Mucosa of rectum (tissue), 2 donors: ENCODE measurements at regions not wholly inside any gene's neighbourhood (a gene's known extent, or its start where the extent isn't known, plus 50 kb on each side); places are given as distances from the start of the nearest gene placed in this dataset.

Experiments used
- H3K27ac ChIP-seq, 2 donors: one replicate each; pipeline ENCODE4 v1.7.0; 2013; ENCODE audit warnings: inconsistent platforms in 2 of 2, low read depth in 2 of 2, low read length in 2 of 2
- H3K27me3 ChIP-seq, 2 donors: one replicate each; pipeline ENCODE4 v1.7.0; 2013; ENCODE audit warnings: low read length in 2 of 2; ENCODE audit not compliant: control insufficient read depth in 2 of 2, insufficient read depth in 2 of 2
- H3K36me3 ChIP-seq, 2 donors: one replicate each; pipeline ENCODE4 v1.7.0; 2013; ENCODE audit warnings: low read length in 2 of 2; ENCODE audit not compliant: control insufficient read depth in 2 of 2, insufficient read depth in 2 of 2
- H3K4me1 ChIP-seq, 2 donors: one replicate each; pipeline ENCODE4 v1.7.0; 2013; ENCODE audit warnings: low read length in 2 of 2, mild to moderate bottlenecking in 1 of 2; ENCODE audit not compliant: control insufficient read depth in 2 of 2, insufficient read depth in 2 of 2
- H3K4me3 ChIP-seq, 2 donors: one replicate each; pipeline ENCODE4 v1.7.0; 2013; ENCODE audit warnings: low read length in 2 of 2
- H3K9ac ChIP-seq, 2 donors: one replicate each; pipeline ENCODE4 v1.7.0; 2013; ENCODE audit warnings: low read length in 2 of 2, low read depth in 1 of 2, mild to moderate bottlenecking in 1 of 2
- H3K9me3 ChIP-seq, 2 donors: one replicate each; pipeline ENCODE4 v1.7.0; 2013; ENCODE audit warnings: low read length in 2 of 2; ENCODE audit not compliant: control insufficient read depth in 2 of 2
- donor health status: healthy.
- donor health status: Normal muscosa, but diverticular disease.

DNA sequence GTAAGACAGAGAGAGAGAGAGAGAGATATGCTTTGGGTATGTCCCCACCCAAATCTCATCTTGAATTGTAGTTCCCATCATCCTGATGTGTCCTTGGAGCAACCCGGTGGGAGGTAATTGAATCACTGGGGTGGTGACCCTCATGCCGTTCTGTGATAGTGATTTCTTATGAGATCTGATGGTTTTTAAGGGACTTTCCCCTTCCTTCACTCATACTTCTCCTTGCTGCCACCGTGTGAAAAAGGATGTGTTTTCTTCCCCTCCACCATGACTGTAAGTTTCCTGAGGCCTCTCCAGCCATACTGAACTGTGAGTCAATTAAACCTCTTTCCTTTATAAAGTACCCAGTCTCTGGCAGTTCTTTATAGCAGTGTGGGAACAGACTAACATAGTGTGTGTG, 60.3 kb downstream of the EOMES start:
- H3K36me3 ChIP-seq = no peaks in the 10 kb centered on the region
- no peak overlapping the region for H3K27ac ChIP-seq
- H3K9ac ChIP-seq = no peak overlapping the region
- H3K27me3 ChIP-seq = no peaks in the 10 kb centered on the region
- H3K9me3 ChIP-seq = no peaks in the 10 kb centered on the region
- no peaks in the 10 kb centered on the region for H3K4me1 ChIP-seq
- H3K4me3 ChIP-seq = no peak overlapping the region

DNA sequence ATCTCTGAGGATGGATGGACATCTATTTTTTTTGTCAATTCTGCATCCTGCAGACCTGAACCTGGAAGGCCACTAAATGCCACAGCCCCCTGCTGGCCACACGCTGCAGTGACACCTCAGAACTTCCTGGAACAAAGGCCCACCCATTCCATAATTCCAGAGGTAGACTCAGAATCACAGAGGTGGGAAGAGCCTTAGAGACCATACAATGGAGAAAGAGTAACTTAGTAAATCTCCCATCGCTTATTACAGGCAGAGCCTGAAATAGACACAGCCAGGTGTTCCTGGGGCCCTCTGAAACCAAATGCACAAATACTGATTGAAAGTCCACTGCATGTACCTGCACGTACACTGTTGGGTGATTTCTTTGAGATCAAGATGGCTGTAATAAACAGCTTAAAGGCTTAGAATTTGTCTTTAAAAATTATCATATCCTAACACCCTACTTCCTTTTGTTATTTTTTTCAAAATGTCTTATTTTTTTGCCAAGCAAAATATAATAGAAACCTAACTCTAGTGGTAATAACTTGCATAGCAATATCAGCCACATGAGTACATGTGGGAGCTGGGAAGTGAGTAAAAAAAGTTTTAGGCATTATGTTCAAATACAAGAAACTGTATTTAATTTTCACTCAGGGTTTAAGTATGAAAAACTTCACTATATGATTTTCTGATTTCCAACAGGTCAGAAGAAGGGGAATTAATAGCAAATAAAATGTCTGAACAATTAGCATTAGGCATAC, 62.7 kb downstream of the EOMES start:
- no peaks in the 10 kb centered on the region for H3K36me3 ChIP-seq
- H3K9me3 ChIP-seq = no peaks in the 10 kb centered on the region
- H3K4me3 ChIP-seq = no peak overlapping the region
- no peaks in the 10 kb centered on the region for H3K4me1 ChIP-seq
- no peak overlapping the region for H3K9ac ChIP-seq
- H3K27me3 ChIP-seq = no peaks in the 10 kb centered on the region
- H3K27ac ChIP-seq = no peak overlapping the region

DNA sequence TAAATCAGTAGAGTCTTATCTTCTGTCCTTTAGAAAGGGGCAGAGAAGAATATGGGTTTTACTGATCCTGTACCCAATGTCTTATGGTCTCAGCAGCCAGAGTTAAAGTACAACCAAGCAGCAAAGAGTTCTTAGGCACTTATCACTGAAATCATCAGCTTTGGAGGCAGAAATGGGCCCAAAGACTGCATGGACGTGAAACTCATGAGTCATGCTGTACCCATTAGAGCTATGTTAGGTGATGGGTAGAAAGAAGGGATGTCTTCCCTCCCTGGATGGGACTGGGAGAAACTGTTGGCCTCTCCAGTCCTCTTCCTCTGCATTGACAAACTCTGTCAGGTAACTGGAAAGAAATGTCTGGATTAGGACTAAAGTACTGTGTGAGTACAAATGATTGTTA, 63.4 kb downstream of the EOMES start:
- Histone ChIP-seq H3K9ac (no peak overlapping the region), H3K9me3 (no peaks in the 10 kb centered on the region), H3K27ac (no peak overlapping the region), H3K27me3 (no peaks in the 10 kb centered on the region), H3K36me3 (no peaks in the 10 kb centered on the region), H3K4me1 (no peaks in the 10 kb centered on the region), H3K4me3 (no peak overlapping the region)

DNA sequence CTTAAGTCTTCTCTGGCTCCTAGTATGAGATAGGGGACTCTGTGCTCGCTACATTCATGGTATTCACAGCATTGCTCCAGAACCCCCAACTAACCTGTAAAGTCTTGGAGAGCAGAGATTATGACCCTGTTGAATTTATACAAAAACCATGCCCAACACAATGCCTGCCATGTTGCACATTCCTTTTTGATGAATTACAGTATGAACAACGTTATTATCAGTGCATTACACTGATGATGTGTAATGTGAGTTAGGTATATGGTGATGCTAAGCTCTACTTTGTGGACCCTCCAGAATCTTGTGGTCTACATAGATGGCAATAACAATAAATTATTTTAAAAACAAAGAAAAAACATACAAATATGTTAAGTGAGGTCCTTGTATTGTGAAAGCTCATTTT, 64.3 kb downstream of the EOMES start:
- no peak overlapping the region for H3K4me3 ChIP-seq
- no peaks in the 10 kb centered on the region for H3K9me3 ChIP-seq
- no peaks in the 10 kb centered on the region for H3K27me3 ChIP-seq
- H3K36me3 ChIP-seq = no peaks in the 10 kb centered on the region
- no peak overlapping the region for H3K27ac ChIP-seq
- H3K4me1 ChIP-seq = no peaks in the 10 kb centered on the region
- H3K9ac ChIP-seq = no peak overlapping the region

DNA sequence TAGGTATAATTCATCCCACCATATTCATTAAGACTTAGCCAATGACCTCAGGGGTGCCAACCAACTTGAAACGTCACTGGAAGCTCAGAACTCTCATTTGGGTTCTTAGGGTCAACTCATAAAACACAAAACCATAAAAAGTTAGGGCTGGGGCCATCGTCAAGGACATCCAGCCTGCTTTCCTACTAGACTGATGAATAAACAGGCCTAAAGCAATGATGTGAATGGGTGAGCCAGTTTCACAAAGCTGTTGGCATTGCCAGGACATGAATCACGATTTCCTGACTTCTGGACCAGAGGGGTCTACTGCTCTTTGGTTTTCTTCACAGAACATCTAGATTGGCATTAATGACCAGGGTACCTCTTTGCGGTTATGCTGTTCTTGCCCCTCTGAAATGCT, 64.7 kb downstream of the EOMES start:
- Histone ChIP-seq H3K27me3 (no peaks in the 10 kb centered on the region), H3K4me1 (no peaks in the 10 kb centered on the region), H3K27ac (no peak overlapping the region), H3K9ac (no peak overlapping the region), H3K4me3 (no peak overlapping the region), H3K9me3 (no peaks in the 10 kb centered on the region), H3K36me3 (no peaks in the 10 kb centered on the region)

DNA sequence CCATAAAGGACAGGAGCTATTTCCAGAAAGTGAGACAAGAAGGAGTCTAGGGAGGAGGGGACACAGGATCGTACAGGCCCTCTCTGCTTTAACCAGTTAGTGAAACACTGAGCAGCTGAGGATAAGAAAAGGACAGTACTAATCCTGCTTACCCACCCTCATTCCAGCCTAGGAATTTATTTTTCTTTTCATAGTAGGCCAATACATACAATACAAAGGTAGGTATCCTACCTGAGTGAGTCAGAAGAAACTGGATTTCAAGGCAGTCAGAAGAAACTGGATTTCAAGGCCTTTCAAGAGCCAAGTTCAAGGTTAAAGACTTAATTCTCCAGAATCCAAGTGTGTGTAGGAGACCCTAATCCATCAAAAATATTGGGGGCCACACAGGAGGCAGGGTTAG, 65.3 kb downstream of the EOMES start:
- Histone ChIP-seq H3K27me3 (no peaks in the 10 kb centered on the region), H3K9me3 (no peaks in the 10 kb centered on the region), H3K9ac (no peak overlapping the region), H3K4me1 (no peaks in the 10 kb centered on the region), H3K4me3 (no peak overlapping the region), H3K27ac (no peak overlapping the region), H3K36me3 (no peaks in the 10 kb centered on the region)

DNA sequence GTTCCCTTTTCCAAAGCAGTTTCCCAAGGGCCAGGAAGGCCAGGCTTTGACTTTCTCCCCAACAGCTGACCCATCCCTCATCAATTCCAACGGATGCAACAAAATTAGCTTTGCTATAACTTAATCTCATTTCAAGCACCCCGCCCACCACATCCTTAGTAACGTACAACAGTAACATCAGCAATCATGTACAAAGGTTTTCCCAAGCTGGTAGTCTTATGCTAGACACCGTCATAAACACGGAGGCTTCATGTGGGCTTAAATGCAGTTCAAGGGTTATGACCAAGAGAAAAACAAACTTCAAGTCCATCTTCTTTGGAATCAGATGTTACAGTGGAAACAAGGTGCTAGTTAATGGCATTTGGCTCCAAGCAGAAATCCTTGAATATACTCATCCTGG, 66.6 kb downstream of the EOMES start:
- no peaks in the 10 kb centered on the region for H3K36me3 ChIP-seq
- no peak overlapping the region for H3K4me3 ChIP-seq
- no peaks in the 10 kb centered on the region for H3K9me3 ChIP-seq
- H3K27me3 ChIP-seq = no peaks in the 10 kb centered on the region
- H3K9ac ChIP-seq = no peak overlapping the region
- no peaks in the 10 kb centered on the region for H3K4me1 ChIP-seq
- no peak overlapping the region for H3K27ac ChIP-seq

DNA sequence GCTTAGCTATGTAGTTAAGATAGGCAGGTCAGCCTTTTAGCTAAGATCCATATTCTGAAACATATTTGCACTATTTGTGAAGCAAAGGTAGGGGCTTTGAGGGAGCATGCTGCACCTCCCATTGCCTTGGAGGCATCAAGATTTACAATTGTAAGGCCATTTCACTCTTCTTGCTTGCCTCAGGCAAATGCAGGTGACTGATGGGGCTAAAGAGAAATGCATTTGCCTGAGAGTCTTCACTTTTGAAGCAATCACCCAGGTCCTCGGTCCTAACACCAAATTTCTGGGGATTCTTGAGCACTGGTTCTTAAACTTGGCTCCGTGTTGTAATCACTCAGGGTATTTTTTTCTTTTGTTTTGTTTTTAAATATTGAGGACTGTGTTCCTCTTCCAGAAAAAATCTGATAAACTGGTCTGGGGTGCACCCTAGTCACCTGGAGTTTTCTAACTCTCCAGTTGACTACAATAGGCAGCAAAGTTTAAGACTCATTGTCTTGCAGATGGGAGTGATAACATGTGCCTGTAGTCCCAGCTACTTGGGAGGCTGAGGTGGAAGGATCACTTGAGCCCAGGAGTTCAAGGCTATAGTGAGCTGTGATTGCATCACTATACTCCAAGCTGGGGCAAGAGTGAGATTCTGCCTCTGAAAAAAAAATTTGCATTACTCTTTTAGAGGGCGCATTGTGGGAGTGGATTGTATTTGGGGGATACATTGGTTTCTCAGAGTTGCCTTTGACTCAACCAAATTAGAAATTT, 68.1 kb downstream of the EOMES start:
- no peak overlapping the region for H3K4me3 ChIP-seq
- no peaks in the 10 kb centered on the region for H3K36me3 ChIP-seq
- H3K27me3 ChIP-seq = no peaks in the 10 kb centered on the region
- no peak overlapping the region for H3K27ac ChIP-seq
- H3K9ac ChIP-seq = no peak overlapping the region
- no peaks in the 10 kb centered on the region for H3K4me1 ChIP-seq
- no peaks in the 10 kb centered on the region for H3K9me3 ChIP-seq

DNA sequence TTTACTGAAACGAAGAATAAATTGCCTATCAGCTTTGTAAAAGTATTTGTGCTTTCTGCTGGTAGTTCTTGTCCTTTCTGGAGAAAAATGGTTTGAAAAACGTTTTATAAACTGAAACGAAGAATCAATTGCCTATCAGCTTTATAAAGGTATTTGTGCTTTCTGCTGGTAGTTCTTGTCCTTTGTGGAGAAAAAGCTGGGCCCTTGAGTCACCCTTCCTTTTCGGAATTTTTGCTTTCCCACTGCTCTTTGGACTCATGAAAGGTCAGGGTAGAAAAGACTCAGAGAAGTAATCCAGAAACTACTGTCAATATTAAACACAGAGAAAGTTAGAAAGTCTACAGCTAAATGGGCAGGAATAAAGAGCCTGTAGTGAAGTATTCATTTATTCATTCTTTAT, 72.8 kb downstream of the EOMES start:
- Histone ChIP-seq H3K4me1 (no peaks in the 10 kb centered on the region), H3K36me3 (no peaks in the 10 kb centered on the region), H3K4me3 (no peak overlapping the region), H3K27ac (no peak overlapping the region), H3K9ac (no peak overlapping the region), H3K9me3 (no peaks in the 10 kb centered on the region), H3K27me3 (no peaks in the 10 kb centered on the region)

DNA sequence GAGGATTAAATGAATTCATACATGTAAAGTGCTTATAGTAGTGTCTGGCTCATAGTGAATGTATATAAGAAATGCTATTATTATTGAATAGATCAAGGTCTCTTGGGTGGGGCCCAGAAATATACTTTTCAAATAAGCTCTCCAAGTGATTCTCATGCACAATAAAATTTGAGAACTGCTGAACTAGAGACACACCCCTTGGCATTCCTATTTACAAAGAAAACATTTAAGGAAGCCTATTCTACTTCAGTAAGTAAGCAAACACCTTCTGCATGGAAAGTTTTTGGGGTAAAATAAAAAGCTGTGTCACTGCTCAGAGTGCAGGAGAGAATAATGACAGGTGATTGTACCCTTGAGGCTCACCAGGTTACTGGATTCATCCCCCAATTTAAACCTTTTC, 75.2 kb downstream of the EOMES start:
- Histone ChIP-seq H3K27ac (no peak overlapping the region), H3K27me3 (no peaks in the 10 kb centered on the region)

More for the DNA sequence above, 75.2 kb downstream of the EOMES start:
- Histone ChIP-seq H3K9ac (no peak overlapping the region), H3K36me3 (no peaks in the 10 kb centered on the region), H3K4me3 (no peak overlapping the region), H3K9me3 (no peaks in the 10 kb centered on the region), H3K4me1 (peaks cover 0 to 2% of the 10 kb centered on the region in 2 donors)
